ENCODE measurements at regions not wholly inside any gene's neighbourhood (a gene's known extent, or its start where the extent isn't known, plus 50 kb on each side); places are given as distances from the start of the nearest gene placed in this dataset.
"Not testable (repeated sequence)": the region's sequence is repeated elsewhere in the genome, so short reads cannot be mapped to it uniquely, and the experiment has no call there.

GRCh38 chr10:45564303-45564959 lies 108.1 kb downstream of the ZFAND4 start:
- 82 to 93% methylated on average over 3 of the region's 3 CpGs for WGBS, 2 donors
- intact Hi-C loops (cut with DNase I; ENCODE audit: low total_unique reads): no loop called here
- no peak overlapping the region for H3K4me3 ChIP-seq (ENCODE audit: low read depth, poor library complexity, severe bottlenecking)
- TF ChIP-seq CTCF (IDR thresholded peaks at IDR 0.05): no peak
- TF ChIP-seq POLR2A (IDR thresholded peaks at IDR 0.05): no peak
- no peak for DNase-seq (ENCODE audit: low spot score in 2 of 2)

GRCh38 chr10:45561952-45562351 lies 110.6 kb downstream of the ZFAND4 start:
- DNase-seq (ENCODE audit: low spot score in 2 of 2): no peak
- intact Hi-C loops (cut with DNase I; ENCODE audit: low total_unique reads): no loop called here
- no peak for TF ChIP-seq CTCF (IDR thresholded peaks at IDR 0.05)
- no peak for TF ChIP-seq POLR2A (IDR thresholded peaks at IDR 0.05)

GRCh38 chr10:45560262-45560661 lies 112.3 kb downstream of the ZFAND4 start:
- TF ChIP-seq POLR2A (IDR thresholded peaks at IDR 0.05): no peak
- TF ChIP-seq CTCF (IDR thresholded peaks at IDR 0.05): no peak
- no peak for DNase-seq (ENCODE audit: low spot score in 2 of 2)
- intact Hi-C loops (cut with DNase I; ENCODE audit: low total_unique reads): no loop called here
- H3K4me3 ChIP-seq (ENCODE audit: low read depth, poor library complexity, severe bottlenecking): no peak overlapping the region
- WGBS, 2 donors: 92 to 94% methylated on average over 10 of the region's 10 CpGs

More at GRCh38 chr10:45561952-45562351, 110.6 kb downstream of the ZFAND4 start:
- H3K4me3 ChIP-seq (ENCODE audit: low read depth, poor library complexity, severe bottlenecking): no peak overlapping the region

- no peak overlapping the region for H3K4me3 ChIP-seq (ENCODE audit: low read depth, poor library complexity, severe bottlenecking)
- intact Hi-C loops (cut with DNase I; ENCODE audit: low total_unique reads): no loop called here
- no peak for DNase-seq (ENCODE audit: low spot score in 2 of 2)
- no peak for TF ChIP-seq CTCF (IDR thresholded peaks at IDR 0.05)
- TF ChIP-seq POLR2A (IDR thresholded peaks at IDR 0.05): no peak
- 78 to 80% methylated on average over 7 of the region's 7 CpGs for WGBS, 2 donors
These were observed 114.1 kb downstream of the ZFAND4 start for GRCh38 chr10:45558425-45558824.

- DNase-seq (ENCODE audit: low spot score in 2 of 2): no peak
- intact Hi-C loops (cut with DNase I; ENCODE audit: low total_unique reads): no loop called here
- WGBS, 2 donors: 76 to 82% methylated on average over 9 of the region's 9 CpGs
- no peak overlapping the region for H3K4me3 ChIP-seq (ENCODE audit: low read depth, poor library complexity, severe bottlenecking)
- no peak for TF ChIP-seq POLR2A (IDR thresholded peaks at IDR 0.05)
- TF ChIP-seq CTCF (IDR thresholded peaks at IDR 0.05): no peak
These were observed 115.2 kb downstream of the ZFAND4 start for GRCh38 chr10:45557275-45557905.

- 85 to 93% methylated on average over 3 of the region's 3 CpGs for WGBS, 2 donors
- intact Hi-C loops (cut with DNase I; ENCODE audit: low total_unique reads): no loop called here
- TF ChIP-seq POLR2A (IDR thresholded peaks at IDR 0.05) (no peak), CTCF (IDR thresholded peaks at IDR 0.05) (no peak)
- DNase-seq (ENCODE audit: low spot score in 2 of 2): no peak
- no peak overlapping the region for H3K4me3 ChIP-seq (ENCODE audit: low read depth, poor library complexity, severe bottlenecking)
These were observed 116.8 kb downstream of the ZFAND4 start for GRCh38 chr10:45555795-45556194.

GRCh38 chr10:45555332-45555731 lies 117.2 kb downstream of the ZFAND4 start:
- intact Hi-C loops (cut with DNase I; ENCODE audit: low total_unique reads); DNase-seq (ENCODE audit: low spot score in 2 of 2); H3K4me3 ChIP-seq (ENCODE audit: low read depth, poor library complexity, severe bottlenecking): not testable (repeated sequence)
- 95 to 97% methylated on average over 5 of the region's 5 CpGs for WGBS, 2 donors

Data from lower leg skin (tissue), 4 donors.